Endothelial cell of umbilical vein (primary cell): ENCODE measurements at regions not wholly inside any gene's neighbourhood (a gene's known extent, or its start where the extent isn't known, plus 50 kb on each side); places are given as distances from the start of the nearest gene placed in this dataset.

Experiments used
- BruUV-seq: library from RNA; stranded (reverse); fragments of 400-500 nt; replicated peaks from 2 replicates; lab custom pipeline; 2021; lab: Mats Ljungman, UMichigan
- CTCF ChIA-PET: fragments of 300-600, 350-600 bp; sonication (Branson Sonifier 250); formaldehyde crosslinking; loops from one replicate; lab custom pipeline; 2021; ENCODE audit warnings: antibody characterized with exemption, inconsistent platforms; lab: Charles Lee
- POLR2A ChIA-PET: fragments of 300-600, 350-600 bp; sonication (Branson Sonifier 250); formaldehyde crosslinking; loops from one replicate; lab custom pipeline; 2021; ENCODE audit warnings: antibody characterized with exemption, inconsistent platforms; lab: Charles Lee
- DNase-seq: peaks from one replicate; pipeline ENCODE4 v3.0.0-alpha.2; 2011; ENCODE audit warnings: low read depth, low spot score
- FAIRE-seq: peaks from 2 replicates; lab custom pipeline; 2011; peaks lifted over from hg19 to GRCh38; lab: Jason Lieb, UNC
- H2AFZ ChIP-seq: 2 replicates; pipeline ENCODE4 v1.6.0; 2012; ENCODE audit warnings: low read depth, low read length, control low read depth, inconsistent platforms
- H3K27ac ChIP-seq: 2 replicates; pipeline ENCODE4 v1.5.1; 2011; ENCODE audit warnings: low read depth, mild to moderate bottlenecking, control low read depth, low read length, moderate library complexity; ENCODE audit not compliant: insufficient read depth
- H3K27me3 ChIP-seq, 2 experiments: 2 replicates each; pipeline versions ENCODE4 v1.6.0 to v1.6.1; 2011; ENCODE audit warnings: low read length in 2 of 2, mixed read lengths in 1 of 2; ENCODE audit not compliant: control insufficient read depth in 2 of 2, insufficient read depth in 2 of 2
- H3K36me3 ChIP-seq, 2 experiments: 2 replicates in 1 of 2; 3 replicates in 1 of 2; pipeline ENCODE4 v1.5.1; 2011; ENCODE audit warnings: low read length in 2 of 2, mild to moderate bottlenecking in 1 of 2, moderate library complexity in 1 of 2; ENCODE audit not compliant: control insufficient read depth in 2 of 2, insufficient read depth in 2 of 2; ENCODE audit errors: extremely low read depth in 1 of 2
- H3K4me1 ChIP-seq: 3 replicates; pipeline ENCODE4 v1.5.1; 2011; ENCODE audit warnings: mild to moderate bottlenecking, low read length; ENCODE audit not compliant: control insufficient read depth, insufficient read depth; ENCODE audit errors: extremely low read depth
- H3K4me2 ChIP-seq: 2 replicates; pipeline ENCODE4 v1.6.1; 2011; ENCODE audit warnings: low read length, control low read depth, mixed read lengths; ENCODE audit not compliant: insufficient read depth
- H3K4me3 ChIP-seq, 3 experiments: fragments of 200-600 bp in 1 of 3; sonication (generic), shearing (Covaris generic) in 1 of 3; replicated peaks in 1 of 3; 2 replicates each; pipeline ENCODE4 v1.5.1; 2011 to 2016; ENCODE audit warnings: control low read depth in 3 of 3, low read length in 3 of 3, mild to moderate bottlenecking in 2 of 3, inconsistent platforms in 1 of 3, low read depth in 1 of 3, moderate library complexity in 1 of 3; ENCODE audit not compliant: insufficient read depth in 1 of 3
- H3K79me2 ChIP-seq: 2 replicates; pipeline ENCODE4 v1.6.0; 2012; ENCODE audit warnings: low read length, inconsistent platforms; ENCODE audit not compliant: control insufficient read depth, insufficient read depth
- H3K9ac ChIP-seq: replicated peaks from 2 replicates; pipeline ENCODE3; 2011; ENCODE audit warnings: low read length, control low read depth; ENCODE audit not compliant: insufficient read depth; ENCODE audit errors: extremely low read depth
- H3K9me1 ChIP-seq: replicated peaks from 3 replicates; pipeline ENCODE4 v1.6.0; 2011; ENCODE audit warnings: mild to moderate bottlenecking, low read length; ENCODE audit not compliant: control insufficient read depth, insufficient read depth; ENCODE audit errors: extremely low read depth
- H3K9me3 ChIP-seq: replicated peaks from 2 replicates; pipeline ENCODE4 v1.5.1; 2012; ENCODE audit warnings: low read length, inconsistent platforms; ENCODE audit not compliant: control insufficient read depth, insufficient read depth
- H4K20me1 ChIP-seq: replicated peaks from 2 replicates; pipeline ENCODE3; 2011; ENCODE audit warnings: mild to moderate bottlenecking, low read length; ENCODE audit not compliant: control insufficient read depth, insufficient read depth; ENCODE audit errors: extremely low read depth
- EZH2 ChIP-seq: IDR thresholded peaks from 2 replicates; pipeline ENCODE4 v1.6.1; 2012; ENCODE audit warnings: borderline replicate concordance, low read depth, mild to moderate bottlenecking, moderate library complexity, low read length, inconsistent platforms; ENCODE audit not compliant: severe bottlenecking
- FOS ChIP-seq: IDR thresholded peaks from 2 replicates; pipeline ENCODE4 v1.6.1; 2011; ENCODE audit warnings: mild to moderate bottlenecking, low read length, moderate library complexity, borderline replicate concordance; ENCODE audit not compliant: insufficient read depth
- GATA2 ChIP-seq: IDR thresholded peaks from 2 replicates; pipeline ENCODE4 v1.7.0; 2011; ENCODE audit warnings: low read depth, mild to moderate bottlenecking, moderate library complexity, mixed read lengths, low read length; ENCODE audit not compliant: insufficient read length, insufficient read depth
- JUN ChIP-seq: IDR thresholded peaks from 2 replicates; pipeline ENCODE4 v1.6.1; 2011; ENCODE audit warnings: borderline replicate concordance, low read depth; ENCODE audit not compliant: insufficient read length, insufficient read depth
- MYC ChIP-seq: IDR thresholded peaks from one replicate; pipeline ENCODE4 v1.6.1; 2011; ENCODE audit warnings: mild to moderate bottlenecking, low read depth, low read length
- POLR2A ChIP-seq: IDR thresholded peaks from 2 replicates; pipeline ENCODE4 v1.6.1; 2012; ENCODE audit warnings: low read depth, mild to moderate bottlenecking, control low read depth, low read length
- POLR2AphosphoS5 ChIP-seq: IDR thresholded peaks from 2 replicates; pipeline ENCODE4 v1.6.1; 2012; ENCODE audit warnings: low read depth, mild to moderate bottlenecking, control low read depth, low read length, moderate library complexity; ENCODE audit not compliant: insufficient read depth
- dilution Hi-C: fragments of 300-500 bp; cut with MboI; formaldehyde crosslinking; loops from one replicate; pipeline ENCODE4 v1.15.0; 2019; ENCODE audit warnings: low sequenced_read_pairs; ENCODE audit not compliant: extremely low pct_ligation_motif_present
- intact Hi-C: fragments of 100-400 bp; cut with micrococcal nuclease; formaldehyde crosslinking; loops from one replicate; pipeline ENCODE4 v1.10.0; 2022
- TF ChIP-seq, protein P1 (sequence below): IDR thresholded peaks from 2 replicates; pipeline ENCODE4 v1.6.1; 2011; ENCODE audit not compliant: insufficient read depth, insufficient read length
- TF ChIP-seq, protein P2 (sequence below), 2 donors: IDR thresholded peaks; 1 replicate in 1 of 2; 2 replicates in 1 of 2; pipeline ENCODE4 v1.5.1; 2011; ENCODE audit warnings: low read length in 2 of 2, mild to moderate bottlenecking in 2 of 2, moderate library complexity in 2 of 2, control low read depth in 1 of 2, inconsistent platforms in 1 of 2, low read depth in 1 of 2; ENCODE audit not compliant: insufficient read depth in 1 of 2; ENCODE audit errors: extremely low read depth in 1 of 2

DNA sequence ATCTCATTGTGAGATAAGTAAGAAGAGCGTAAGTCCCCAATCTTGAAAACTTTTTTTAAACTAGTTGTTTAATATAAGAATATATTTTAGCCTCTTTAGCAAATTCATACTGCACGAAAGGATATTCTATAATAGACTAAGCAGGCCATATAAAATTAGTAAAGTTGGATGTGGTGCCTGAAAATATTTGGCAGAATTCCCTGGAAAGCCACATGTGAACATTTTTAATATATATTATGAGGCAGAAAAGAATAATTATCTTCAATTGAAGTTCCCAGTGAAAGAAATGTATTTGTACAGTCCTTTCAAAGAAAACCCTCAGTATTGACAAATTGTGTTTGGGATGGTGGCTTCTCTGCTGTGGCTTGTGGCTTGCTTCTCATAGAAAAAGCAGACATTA lies 237.5 kb upstream of the JAG1 start:
- Histone ChIP-seq H3K36me3 (no peaks in the 10 kb centered on the region), H3K79me2 (no peaks in the 10 kb centered on the region), H3K27ac (no peak overlapping the region), H3K4me1 (peaks cover 13% of the 10 kb centered on the region), H3K4me3 (no peak overlapping the region), H4K20me1 (no peaks in the 10 kb centered on the region), H3K9me1 (no peaks in the 10 kb centered on the region), H3K27me3 (no peaks in the 10 kb centered on the region), H2AFZ (no peak overlapping the region), H3K9me3 (no peaks in the 10 kb centered on the region), H3K9ac (no peak overlapping the region), H3K4me2 (no peak overlapping the region)
- ChIA-PET POLR2A (no interaction called here), CTCF (no interaction called here)
- dilution Hi-C loops (no loop called here), intact Hi-C loops (loop anchor here (2.0 kb wide), 1 partner anchor 294 kb away; no protein-coding TSS in a partner anchor)
- BruUV-seq: no TSS peak
- FAIRE-seq (no peak), DNase-seq (no peak)
- TF ChIP-seq EZH2 (no peak), JUN (no peak), POLR2A (no peak), GATA2 (no peak), FOS (no peak), POLR2AphosphoS5 (no peak), MYC (no peak)
- TF ChIP-seq, protein P1, sequence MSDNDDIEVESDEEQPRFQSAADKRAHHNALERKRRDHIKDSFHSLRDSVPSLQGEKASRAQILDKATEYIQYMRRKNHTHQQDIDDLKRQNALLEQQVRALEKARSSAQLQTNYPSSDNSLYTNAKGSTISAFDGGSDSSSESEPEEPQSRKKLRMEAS: no peak
- TF ChIP-seq, protein P2, sequence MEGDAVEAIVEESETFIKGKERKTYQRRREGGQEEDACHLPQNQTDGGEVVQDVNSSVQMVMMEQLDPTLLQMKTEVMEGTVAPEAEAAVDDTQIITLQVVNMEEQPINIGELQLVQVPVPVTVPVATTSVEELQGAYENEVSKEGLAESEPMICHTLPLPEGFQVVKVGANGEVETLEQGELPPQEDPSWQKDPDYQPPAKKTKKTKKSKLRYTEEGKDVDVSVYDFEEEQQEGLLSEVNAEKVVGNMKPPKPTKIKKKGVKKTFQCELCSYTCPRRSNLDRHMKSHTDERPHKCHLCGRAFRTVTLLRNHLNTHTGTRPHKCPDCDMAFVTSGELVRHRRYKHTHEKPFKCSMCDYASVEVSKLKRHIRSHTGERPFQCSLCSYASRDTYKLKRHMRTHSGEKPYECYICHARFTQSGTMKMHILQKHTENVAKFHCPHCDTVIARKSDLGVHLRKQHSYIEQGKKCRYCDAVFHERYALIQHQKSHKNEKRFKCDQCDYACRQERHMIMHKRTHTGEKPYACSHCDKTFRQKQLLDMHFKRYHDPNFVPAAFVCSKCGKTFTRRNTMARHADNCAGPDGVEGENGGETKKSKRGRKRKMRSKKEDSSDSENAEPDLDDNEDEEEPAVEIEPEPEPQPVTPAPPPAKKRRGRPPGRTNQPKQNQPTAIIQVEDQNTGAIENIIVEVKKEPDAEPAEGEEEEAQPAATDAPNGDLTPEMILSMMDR (IDR thresholded peaks at IDR 0.05; ENCODE audit: extremely low read depth in 1 of 2, insufficient read depth in 1 of 2, low read depth in 1 of 2, low read length in 2 of 2): no peak
